NCI-H446 (cell line): ENCODE measurements at regions not wholly inside any gene's neighbourhood (a gene's known extent, or its start where the extent isn't known, plus 50 kb on each side); places are given as distances from the start of the nearest gene placed in this dataset.
"Not testable (repeated sequence)": the region's sequence is repeated elsewhere in the genome, so short reads cannot be mapped to it uniquely, and the experiment has no call there.

Experiments used
- DNase-seq, 2 experiments: peaks; one replicate each; lab custom pipeline; 2025; lab: John Stamatoyannopoulos, UW

DNA sequence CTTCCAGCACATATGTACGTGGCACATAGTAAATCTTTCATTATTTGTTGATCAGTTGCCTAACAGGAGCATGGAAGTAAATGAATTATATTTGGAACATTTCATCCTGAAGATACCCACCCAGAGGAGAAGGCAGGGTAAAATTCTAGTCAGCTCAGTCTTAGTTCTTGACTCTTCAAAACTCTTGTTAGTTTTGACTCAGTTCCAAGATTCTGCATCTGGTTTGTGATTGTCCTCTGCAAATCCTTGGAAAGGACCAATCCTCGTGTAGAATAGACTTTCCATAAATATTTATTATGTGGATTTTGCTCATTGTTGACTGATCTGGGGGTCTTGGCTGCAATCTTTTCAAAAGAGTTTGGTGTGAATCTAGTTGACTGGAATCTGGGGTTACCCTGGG is 257.5 kb upstream of the FAT1 start:
- no peak for DNase-seq

DNA sequence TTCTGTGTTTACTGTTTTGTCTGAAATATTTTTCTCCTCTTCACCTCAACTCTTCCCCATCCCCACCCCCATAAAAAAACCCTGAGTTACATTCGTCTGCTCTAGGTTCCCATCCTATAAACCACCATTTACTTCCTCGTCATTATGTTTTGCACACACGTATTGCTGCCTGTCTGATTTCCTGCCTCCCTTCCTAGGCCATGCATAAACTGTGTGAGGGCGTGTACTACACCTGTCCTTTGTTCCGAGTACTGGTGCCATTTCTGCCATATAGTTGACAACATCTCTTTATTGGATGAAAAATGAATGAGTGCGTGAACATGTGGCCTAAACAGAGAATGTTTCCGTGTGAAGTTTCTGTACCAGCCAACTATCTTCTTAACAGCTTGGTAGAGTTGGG is 258.5 kb upstream of the FAT1 start:
- no peak for DNase-seq

DNA sequence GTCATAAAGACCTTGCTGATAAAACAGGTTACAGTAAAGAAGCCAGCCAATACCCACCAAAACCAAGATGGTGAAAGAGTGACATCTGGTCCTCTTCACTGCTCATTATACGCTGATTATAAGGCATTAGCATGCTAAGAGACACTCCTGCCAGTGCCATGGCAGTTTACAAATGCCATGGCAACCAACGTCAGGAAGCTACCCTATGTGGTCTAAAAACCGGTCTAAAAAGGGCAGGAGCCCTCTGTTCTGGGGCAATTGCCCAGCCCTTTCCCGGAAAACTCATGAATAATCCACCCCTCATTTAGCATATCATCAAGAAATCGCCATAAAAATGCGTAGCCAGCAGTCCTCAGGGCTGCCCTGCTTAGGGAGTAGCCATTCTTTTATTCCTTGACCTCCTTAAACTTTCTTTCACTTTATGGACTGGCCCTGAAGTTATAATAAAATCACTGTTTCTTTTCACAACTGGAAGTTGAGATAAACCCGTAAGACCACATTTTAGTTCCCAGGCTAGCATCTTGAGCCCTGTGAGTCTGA is 260.5 kb upstream of the FAT1 start:
- no peak for DNase-seq

DNA sequence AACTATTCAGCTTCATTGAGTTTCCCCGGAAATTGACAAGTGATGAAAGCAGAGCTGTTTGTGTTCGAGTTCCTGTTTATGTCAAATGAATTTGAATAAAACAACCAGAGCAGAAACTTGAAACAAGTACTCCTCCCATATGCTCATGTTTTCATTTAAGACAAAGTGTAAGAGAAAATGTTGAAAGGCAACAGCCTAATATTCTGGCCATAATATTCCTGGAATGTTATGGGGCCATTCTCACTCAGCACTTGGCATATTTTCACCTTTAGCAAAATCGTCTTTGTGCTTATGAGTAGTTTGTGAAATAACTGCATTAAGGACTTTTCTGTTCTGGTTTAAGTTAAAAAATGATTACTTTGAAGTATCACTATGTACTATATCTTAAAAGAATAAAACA is 276.0 kb upstream of the FAT1 start:
- no peak for DNase-seq

DNA sequence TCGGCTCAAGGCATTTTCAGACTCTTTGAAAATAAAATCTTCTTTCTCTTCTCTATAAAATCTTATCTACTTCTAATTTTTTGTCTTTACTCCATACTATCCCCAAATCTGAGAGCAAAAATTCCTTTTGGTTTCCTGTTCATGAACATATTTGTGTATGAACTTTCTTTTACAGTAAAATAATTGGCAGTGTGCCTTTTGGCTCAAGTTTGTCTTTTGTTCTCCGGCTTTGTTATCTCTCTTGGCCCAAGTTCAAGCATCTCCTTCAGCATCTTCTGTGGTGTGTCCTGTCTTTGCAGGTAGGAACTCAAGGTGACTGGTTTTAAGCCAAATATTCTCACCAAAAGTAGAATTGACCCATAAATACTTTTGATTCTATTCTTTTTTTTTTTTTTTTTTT is 276.6 kb upstream of the FAT1 start:
- DNase-seq, result no peak

DNA sequence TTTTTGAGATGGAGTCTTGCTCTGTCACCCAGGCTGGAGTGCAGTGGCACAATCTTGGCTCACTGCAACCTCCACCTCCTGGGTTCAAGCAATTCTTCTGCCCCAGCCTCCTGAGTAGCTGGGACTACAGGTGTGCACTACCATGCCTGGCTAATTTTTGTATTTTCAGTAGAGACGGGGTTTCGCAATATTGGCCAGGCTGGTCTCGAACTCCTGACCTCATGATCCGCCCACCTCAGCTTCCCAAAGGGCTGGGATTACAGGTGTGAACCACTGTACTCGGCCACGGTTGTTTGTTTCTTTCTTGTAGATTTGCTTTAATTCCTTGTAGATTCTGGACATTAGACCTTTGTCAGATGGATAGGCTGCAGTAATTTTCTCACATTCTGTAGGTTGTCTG is 278.5 kb upstream of the FAT1 start:
- DNase-seq, result not testable (repeated sequence)

DNA sequence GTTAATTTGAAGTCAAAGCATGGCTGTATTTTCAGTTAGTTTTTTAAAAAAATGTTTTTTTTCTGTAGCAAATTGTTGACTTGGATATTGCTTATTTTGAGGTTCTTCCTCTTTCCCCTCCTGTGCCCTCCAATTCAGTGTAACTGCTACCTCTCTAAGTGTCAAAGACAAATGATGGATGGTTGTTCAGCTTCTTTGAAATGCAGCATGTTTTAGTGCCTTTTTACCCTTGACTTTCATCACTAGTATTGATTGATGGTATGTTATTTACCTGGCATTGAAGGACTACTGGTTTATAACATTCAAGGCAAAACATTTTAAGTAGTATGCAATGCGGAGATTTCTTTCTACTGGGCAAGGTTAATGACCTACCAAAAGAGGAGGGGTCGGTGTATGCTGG is 281.0 kb upstream of the FAT1 start:
- DNase-seq, result no peak

DNA sequence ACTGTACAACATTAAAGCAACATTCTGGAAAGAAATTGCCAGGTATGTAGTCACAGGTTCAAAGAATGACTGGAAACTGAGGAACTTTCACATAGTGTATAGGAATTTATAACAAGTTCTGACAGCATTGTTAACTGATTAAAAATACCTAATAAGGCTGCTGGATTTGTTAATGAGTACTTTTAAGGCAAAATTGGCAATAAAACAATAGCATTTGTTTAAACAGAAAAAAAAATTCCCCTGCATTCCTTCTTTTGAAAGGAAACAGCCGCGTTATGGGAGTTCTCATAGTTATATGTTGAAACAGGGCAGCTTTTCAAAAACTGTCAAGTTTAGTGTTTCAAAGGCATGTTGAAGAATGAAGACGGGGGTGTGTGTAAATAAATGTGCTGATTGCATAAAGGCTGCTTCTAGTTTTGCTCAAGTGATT is 282.5 kb upstream of the FAT1 start:
- no peak for DNase-seq

DNA sequence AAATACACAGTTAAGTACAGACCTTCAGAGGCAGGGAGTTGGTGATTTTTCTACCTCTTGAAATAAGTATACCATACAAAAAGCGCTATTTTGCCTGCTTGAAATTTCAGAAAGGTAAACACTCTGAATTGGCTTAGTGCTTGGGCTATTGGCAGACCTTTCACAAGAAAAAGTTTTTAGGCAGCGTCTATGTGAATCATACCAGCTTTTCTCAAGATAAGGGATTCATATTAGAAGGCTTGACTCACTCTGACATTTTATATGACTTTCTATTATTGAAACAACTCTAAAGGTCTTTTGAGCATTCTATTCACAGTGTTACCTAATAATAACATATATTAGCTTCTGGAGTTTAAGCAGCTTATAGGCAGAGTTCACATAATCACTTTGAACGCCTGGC is 286.4 kb upstream of the FAT1 start:
- DNase-seq, result no peak

DNA sequence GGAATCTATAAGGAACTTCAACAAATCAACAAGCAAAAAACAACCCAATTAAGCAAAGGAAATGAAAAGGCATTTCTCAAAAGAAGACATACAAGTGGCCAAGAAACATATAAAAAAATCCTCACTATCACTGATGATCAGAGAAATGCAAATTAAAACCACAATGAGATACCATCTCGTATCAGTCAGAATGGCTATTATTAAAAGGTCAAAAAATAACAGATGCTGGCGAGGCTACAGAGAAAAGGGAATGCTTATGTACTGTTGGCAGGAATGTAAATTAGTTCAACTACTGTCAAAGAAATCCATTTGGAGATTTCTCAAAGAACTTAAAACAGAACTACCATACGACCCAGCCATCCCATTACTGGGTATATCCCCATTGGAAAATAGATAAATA is 292.4 kb upstream of the FAT1 start:
- no peak for DNase-seq

DNA sequence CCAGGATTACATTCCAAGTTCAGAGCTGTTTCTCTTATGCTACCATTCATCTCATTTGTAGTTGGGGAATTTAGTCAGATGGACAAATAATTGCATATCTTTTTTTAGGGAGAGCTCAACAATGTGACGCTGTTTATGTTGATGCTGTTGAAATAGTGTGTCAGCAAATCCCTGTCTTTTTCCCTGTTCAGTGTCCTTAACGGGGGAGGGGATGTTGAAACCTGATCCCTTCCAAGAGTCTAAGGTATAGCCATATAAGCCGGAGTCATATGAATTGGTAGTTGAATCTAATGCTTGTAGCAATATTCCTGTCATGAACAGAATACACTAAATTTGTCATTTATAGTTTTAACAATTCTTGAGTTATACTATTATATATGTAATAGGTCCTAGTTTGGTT is 293.5 kb upstream of the FAT1 start:
- DNase-seq, result no peak

DNA sequence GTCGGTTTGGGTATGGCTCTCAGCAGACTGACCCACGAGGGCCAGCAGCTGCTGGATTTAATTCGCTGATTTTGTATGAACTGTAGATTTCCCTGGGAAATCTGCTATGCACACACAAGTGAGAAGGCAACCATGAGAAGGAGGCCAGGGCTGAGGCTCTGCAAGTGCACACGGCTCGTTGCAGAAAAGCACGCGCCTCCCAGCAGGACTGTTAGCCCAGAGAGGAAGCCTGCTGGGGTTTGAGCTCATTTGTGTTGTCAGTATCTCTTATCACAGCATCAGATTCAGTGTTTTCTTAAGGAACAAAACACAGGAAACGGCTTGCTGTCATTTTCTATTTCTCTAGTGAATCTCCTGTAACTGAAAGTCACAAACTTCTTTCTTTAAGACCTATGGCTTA is 296.2 kb upstream of the FAT1 start:
- DNase-seq, result no peak

DNA sequence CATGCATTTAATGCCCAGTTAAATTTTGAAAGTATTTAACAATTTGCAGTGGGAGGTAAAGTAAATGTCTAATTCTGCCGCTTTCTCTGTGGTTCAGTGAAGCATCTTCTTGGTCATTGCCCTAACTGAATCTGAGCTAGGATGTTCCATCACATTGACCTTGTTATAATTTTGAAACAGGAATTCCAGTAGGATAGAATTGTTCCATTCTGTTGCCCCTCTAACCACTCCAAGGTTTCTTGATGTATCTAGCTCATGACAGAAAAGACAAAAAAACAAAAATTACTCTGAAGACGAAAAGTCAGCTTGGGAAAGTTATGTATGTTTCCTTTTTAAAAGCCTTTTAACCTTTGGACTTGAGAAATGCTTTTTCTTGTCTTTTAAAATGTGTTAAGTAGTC is 297.0 kb upstream of the FAT1 start:
- DNase-seq, result no peak

DNA sequence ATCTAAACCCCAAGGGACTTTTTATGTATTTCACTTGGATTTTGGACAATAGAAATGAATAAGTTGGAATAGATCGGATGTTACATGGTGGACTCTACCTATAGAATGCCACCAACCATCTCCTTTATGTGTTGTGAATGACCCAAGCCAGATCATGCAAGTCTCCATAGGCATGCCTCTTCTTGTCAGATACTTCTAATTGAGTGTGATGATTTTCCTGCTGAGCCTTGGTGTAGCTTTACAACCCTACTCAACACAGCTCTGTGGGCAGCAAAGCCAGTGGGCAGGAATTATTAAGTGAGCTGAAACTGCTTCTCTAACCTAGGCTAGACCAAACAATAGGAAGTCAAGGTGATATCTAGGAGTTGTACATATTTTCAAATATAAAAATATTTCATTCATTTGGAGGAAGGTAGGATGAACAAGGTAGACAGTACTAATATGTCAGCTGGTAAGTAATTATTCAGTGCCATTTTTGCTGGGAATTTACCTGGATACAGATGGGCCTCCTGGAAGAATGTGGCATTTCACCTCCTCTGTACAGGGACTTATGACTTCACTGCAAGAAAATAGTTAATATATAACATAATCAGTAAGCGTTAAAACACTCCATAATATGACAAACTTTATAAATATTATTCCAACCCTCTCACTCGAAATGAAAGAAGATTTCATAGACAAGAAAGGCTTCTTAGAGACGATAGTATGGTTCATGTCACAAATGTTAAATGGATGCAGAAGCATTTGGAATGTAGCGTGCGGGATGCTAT is 298.0 kb upstream of the FAT1 start:
- no peak for DNase-seq

DNA sequence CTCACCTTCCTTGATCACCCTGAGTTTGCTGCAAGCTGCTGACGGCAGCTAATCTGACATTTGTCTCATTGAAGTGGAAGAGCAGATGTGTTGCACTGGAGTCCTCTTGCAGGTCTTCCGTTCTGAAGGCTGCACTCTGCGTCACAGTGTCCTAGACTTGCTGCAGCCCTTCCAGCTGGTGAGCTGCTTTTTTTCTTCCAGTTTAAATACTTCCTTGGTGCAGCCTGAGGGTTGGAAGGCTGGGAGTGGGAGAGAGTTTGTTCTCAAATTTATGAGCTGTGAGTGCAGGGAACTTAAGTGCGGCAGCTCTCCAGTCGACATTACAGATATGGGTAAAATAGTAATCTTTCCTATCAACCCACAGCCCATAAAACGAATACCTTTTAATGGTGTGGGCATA is 303.6 kb upstream of the FAT1 start:
- no peak for DNase-seq

DNA sequence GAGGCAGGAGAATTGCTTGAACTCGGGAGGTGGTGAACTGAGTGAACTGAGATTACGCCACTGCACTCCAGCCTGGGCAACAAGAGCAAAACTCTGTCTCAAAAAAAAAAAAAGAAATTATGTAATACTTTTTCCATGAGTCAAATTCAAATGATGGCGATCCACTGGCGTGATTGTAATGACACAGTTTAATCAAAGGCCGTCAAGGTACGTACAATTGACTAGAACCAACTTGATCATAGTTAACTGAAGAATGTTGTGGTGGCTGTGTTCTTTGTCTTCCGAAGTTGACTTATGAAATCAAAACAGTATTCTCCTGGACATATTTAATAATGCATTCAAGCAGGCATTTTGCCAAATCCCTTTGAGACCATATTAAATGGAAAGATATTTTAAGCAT is 318.6 kb upstream of the FAT1 start:
- no peak for DNase-seq

DNA sequence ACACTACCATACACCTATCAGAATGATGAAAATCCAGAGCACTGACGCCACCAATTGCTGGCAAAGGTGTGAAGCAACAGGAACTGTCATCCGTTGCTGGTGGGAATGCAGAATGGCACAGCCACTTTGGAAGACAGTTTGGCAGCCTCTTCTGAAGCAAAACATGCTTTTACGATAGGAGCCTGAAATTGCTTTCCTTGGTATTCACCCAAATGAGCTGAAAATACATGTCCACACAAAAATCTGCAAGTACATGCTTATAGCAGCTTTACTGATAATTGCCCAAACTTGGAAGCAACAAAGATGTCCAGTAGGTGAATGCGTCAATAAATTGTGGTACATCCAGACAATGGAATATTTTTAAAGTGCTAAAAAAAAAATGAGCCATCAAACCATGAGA is 322.8 kb upstream of the FAT1 start:
- DNase-seq, result no peak

DNA sequence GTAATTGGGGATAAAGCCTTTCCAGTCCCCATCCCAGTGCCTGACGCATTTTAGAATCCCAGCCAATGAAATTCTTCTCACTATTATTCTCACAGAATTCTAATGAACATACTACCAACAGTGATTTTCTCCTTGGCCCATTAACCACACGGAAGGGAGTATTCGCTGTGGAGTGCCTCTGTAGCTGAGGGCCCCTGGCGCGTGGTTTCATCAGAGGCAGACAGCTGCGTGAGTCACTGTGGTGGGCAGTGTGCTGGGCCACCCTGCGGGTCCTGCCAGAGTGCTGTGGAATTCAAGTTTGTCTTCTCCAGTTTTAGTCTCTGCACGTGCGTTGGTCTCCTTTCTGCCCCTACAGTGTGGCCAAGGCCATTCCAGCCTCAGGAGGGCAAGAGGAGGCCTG is 335.4 kb upstream of the FAT1 start:
- no peak for DNase-seq

DNA sequence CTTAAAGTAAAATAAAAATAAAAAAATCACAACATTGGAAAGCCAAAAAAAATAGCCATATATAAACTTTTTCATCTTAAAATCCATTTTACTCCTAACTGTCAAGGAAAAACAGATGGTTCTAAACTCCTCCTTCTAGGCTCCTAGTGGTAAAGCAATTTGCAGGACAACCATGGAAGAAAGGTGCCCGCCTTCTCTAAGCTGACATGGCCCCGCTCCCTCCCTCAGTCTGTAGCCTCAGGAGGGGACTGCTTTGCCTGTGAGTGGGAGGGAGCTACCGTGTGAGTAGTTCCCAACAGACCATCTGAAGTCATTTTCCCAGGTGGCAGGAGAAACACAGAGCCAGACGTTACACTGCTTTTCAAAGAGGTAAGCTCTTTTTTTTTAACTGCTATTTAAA is 336.2 kb upstream of the FAT1 start:
- DNase-seq, result no peak

DNA sequence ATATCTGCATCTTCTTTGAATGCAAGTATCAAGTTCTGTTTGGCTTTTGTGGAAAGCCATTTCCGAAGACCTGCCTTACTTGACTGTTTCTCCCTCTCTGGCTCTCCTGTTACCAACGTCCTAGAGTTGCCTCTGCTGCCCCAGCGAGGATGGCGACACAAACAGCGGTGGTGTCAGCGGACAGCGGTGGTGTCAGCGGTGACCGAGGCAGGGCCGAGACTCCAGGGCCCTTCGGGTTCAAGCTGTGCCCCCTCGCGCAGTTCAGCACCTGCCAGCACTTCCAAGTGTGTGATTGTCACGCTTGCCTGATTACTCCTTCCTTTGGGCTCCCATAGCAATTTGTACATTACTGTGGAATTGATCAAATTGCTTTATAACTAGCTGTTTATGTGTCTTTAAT is 336.9 kb upstream of the FAT1 start:
- no peak for DNase-seq

DNA sequence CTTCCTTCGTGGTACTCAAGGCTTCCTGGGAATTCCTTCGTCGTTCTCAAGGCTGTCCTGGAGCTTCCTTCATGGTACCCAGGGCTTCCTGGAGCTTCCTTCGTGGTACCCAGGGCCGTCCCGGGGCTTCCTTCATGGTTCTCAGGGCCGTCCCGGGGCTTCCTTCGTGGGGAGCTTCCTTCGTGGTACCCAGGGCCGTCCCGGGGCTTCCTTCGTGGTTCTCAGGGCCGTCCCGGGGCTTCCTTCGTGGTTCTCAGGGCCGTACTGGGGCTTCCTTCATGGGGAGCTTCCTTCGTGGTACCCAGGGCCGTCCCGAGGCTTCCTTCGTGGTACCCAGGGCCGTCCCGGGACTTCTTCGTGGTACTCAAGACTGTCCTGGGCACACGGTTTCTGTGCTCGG is 339.6 kb upstream of the FAT1 start:
- DNase-seq, result no peak

DNA sequence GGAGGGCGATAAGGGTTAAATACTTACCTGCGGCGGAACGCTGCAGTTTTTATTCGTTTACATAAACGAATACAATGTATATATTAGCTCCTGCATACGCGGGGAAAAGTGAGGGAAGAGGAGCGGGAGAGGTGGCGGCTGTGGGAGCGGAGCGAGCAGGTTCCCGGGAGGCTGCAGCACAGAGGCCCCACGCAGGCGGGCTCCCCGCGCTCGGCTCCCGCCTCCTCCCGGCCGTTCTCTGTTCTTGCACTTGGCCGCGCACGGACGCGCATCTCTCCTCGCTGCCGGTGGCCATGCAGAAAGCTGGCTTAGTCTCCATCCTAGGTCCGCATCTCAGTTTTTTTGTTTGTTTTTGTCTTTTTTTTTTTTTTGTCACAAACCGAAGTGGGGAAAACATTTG is 340.4 kb upstream of the FAT1 start:
- DNase-seq, result no peak

DNA sequence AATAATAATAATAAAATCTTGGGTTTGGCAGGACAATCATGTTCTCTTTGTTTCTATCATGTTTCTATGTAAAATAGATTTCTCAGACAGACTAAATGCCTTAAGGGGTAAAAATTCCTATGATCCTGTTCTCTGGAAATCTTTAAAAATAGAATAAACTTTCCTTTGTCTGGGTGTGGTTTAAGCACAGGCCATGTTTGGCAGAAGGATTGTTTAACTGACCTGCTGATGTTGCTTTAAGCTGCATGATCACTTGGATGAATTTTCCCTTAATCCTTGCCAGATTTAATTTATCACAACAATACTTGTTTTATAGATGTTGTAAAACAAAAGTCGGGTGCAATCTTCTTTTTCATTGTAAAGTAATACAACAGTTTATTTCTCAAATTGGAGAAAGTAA is 341.7 kb upstream of the FAT1 start:
- no peak for DNase-seq

DNA sequence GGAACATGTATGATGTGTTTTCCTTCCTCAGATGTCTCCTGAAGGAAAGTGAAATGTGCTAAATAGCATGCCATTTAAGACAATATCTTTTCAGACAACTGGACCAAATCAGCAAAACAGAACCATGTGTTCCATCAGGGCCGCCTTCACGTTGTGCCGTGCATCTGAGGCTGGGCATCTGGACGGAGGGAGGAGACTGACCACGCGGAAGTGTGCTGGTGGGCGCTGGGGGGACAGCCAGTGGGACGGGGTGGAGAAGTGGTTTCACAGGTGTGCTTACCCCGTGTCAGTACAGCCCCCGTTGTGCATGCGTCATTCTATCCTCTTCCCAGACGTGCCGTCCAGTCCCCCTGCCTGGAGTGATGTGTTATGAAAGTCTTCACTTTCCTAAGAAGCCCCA is 342.1 kb upstream of the FAT1 start:
- no peak for DNase-seq
